IMR-90 (cell line): ENCODE measurements at regions not wholly inside any gene's neighbourhood (a gene's known extent, or its start where the extent isn't known, plus 50 kb on each side); places are given as distances from the start of the nearest gene placed in this dataset.

Experiments used
- ATAC-seq: fragments of 200-7000 bp; cut with Tn5 transposase; 2 replicates; pipeline ENCODE4 v1.9.1; 2020; ENCODE audit warnings: low read depth, mild to moderate bottlenecking, moderate library complexity
- BruUV-seq: library from RNA; stranded (reverse); fragments of 400-500 nt; replicated peaks from 2 replicates; lab custom pipeline; 2021; lab: Mats Ljungman, UMichigan
- CTCF ChIA-PET: fragments of 300-600 bp; formaldehyde crosslinking; extraction: SDS; loops from one replicate; lab custom pipeline; 2021; ENCODE audit warnings: antibody characterized with exemption; lab: Yijun Ruan, JAX
- POLR2A ChIA-PET: fragments of 300-600 bp; sonication (Branson Sonifier 250); formaldehyde crosslinking; loops from one replicate; lab custom pipeline; 2022; ENCODE audit warnings: antibody characterized with exemption; ENCODE audit not compliant: unreplicated experiment; lab: Charles Lee
- DNase-seq: peaks from one replicate; pipeline ENCODE4 v3.0.0; 2013
- H2AFZ ChIP-seq: replicated peaks from 2 replicates; pipeline ENCODE3; 2013; ENCODE audit warnings: low read length, mild to moderate bottlenecking; ENCODE audit not compliant: poor library complexity
- H2AK5ac ChIP-seq: 2 replicates; pipeline ENCODE4 v1.6.1; 2013; ENCODE audit warnings: low read depth, low read length, inconsistent platforms
- H2AK9ac ChIP-seq: replicated peaks from 2 replicates; pipeline ENCODE3; 2013; ENCODE audit warnings: mild to moderate bottlenecking, low read depth, low read length, moderate library complexity; ENCODE audit not compliant: poor library complexity
- H2BK120ac ChIP-seq: 2 replicates; pipeline ENCODE4 v1.6.1; 2013; ENCODE audit warnings: low read depth, low read length, inconsistent platforms
- H2BK15ac ChIP-seq: 3 replicates; pipeline ENCODE4 v1.6.1; 2013; ENCODE audit warnings: low read depth, low read length, inconsistent platforms
- H2BK20ac ChIP-seq: 2 replicates; pipeline ENCODE4 v1.6.1; 2013; ENCODE audit warnings: low read depth, mild to moderate bottlenecking, inconsistent platforms, low read length, moderate library complexity
- H2BK5ac ChIP-seq: 2 replicates; pipeline ENCODE4 v1.6.1; 2013; ENCODE audit warnings: mild to moderate bottlenecking, low read depth, low read length, inconsistent platforms; ENCODE audit not compliant: poor library complexity, severe bottlenecking
- H3K14ac ChIP-seq: replicated peaks from 2 replicates; pipeline ENCODE4 v1.6.1; 2013; ENCODE audit warnings: low read depth, low read length, inconsistent platforms
- H3K18ac ChIP-seq: 2 replicates; pipeline ENCODE4 v1.6.1; 2013; ENCODE audit warnings: low read depth, low read length, control low read depth
- H3K23ac ChIP-seq: 2 replicates; pipeline ENCODE4 v1.6.1; 2013; ENCODE audit warnings: low read depth, low read length, inconsistent platforms
- H3K27ac ChIP-seq: 2 replicates; pipeline ENCODE4 v1.5.1; 2013; ENCODE audit warnings: mild to moderate bottlenecking, control low read depth, low read length; ENCODE audit not compliant: insufficient read depth
- H3K27me3 ChIP-seq: 2 replicates; pipeline ENCODE4 v1.6.1; 2013; ENCODE audit warnings: low read length; ENCODE audit not compliant: control insufficient read depth, insufficient read depth
- H3K36me3 ChIP-seq: 2 replicates; pipeline ENCODE4 v1.6.1; 2013; ENCODE audit warnings: low read length, mixed read lengths; ENCODE audit not compliant: control insufficient read depth, insufficient read depth
- H3K4ac ChIP-seq: 2 replicates; pipeline ENCODE4 v1.6.1; 2013; ENCODE audit warnings: low read depth, low read length, inconsistent platforms
- H3K4me1 ChIP-seq: 2 replicates; pipeline ENCODE4 v1.6.1; 2013; ENCODE audit warnings: low read length, mixed read lengths; ENCODE audit not compliant: control insufficient read depth, insufficient read depth
- H3K4me2 ChIP-seq: 2 replicates; pipeline ENCODE4 v1.6.1; 2013; ENCODE audit warnings: low read depth, mild to moderate bottlenecking, control low read depth, low read length, moderate library complexity
- H3K4me3 ChIP-seq: 2 replicates; pipeline ENCODE4 v1.5.1; 2013; ENCODE audit warnings: low read depth, mild to moderate bottlenecking, control low read depth, low read length, moderate library complexity; ENCODE audit not compliant: insufficient read depth
- H3K56ac ChIP-seq: 2 replicates; pipeline ENCODE4 v1.6.1; 2013; ENCODE audit warnings: low read length, inconsistent platforms; ENCODE audit not compliant: insufficient read depth; ENCODE audit errors: extremely low read depth
- H3K79me1 ChIP-seq, 2 experiments: 2 replicates each; pipeline ENCODE4 v1.6.1; 2013; ENCODE audit warnings: low read length in 2 of 2, inconsistent platforms in 1 of 2, low read depth in 1 of 2
- H3K9ac ChIP-seq: 2 replicates; pipeline ENCODE4 v1.6.1; 2013; ENCODE audit warnings: low read depth, low read length, control low read depth
- H3K9me1 ChIP-seq: 2 replicates; pipeline ENCODE4 v1.6.1; 2013; ENCODE audit warnings: low read length, inconsistent platforms; ENCODE audit not compliant: insufficient read depth
- H3K9me3 ChIP-seq: 2 replicates; pipeline ENCODE4 v1.6.1; 2013; ENCODE audit warnings: low read length; ENCODE audit not compliant: control insufficient read depth, insufficient read depth
- H4K20me1 ChIP-seq: 2 replicates; pipeline ENCODE4 v1.6.1; 2013; ENCODE audit warnings: low read length, inconsistent platforms; ENCODE audit not compliant: insufficient read depth
- H4K5ac ChIP-seq: 2 replicates; pipeline ENCODE4 v1.6.1; 2013; ENCODE audit warnings: mild to moderate bottlenecking, low read depth, low read length, control low read depth
- H4K8ac ChIP-seq, 2 experiments: 2 replicates each; pipeline ENCODE4 v1.6.1; 2013; ENCODE audit warnings: low read depth in 2 of 2, low read length in 2 of 2, control low read depth in 1 of 2, inconsistent platforms in 1 of 2
- H4K91ac ChIP-seq: 2 replicates; pipeline ENCODE4 v1.6.1; 2013; ENCODE audit warnings: low read depth, low read length, inconsistent platforms; ENCODE audit not compliant: insufficient read depth
- BHLHE40 ChIP-seq: fragments of 150-350 bp; IDR thresholded peaks from 2 replicates; pipeline ENCODE4 v1.6.1; 2016; ENCODE audit warnings: mild to moderate bottlenecking, low read depth, low read length
- CEBPB ChIP-seq: IDR thresholded peaks from 2 replicates; pipeline ENCODE4 v1.6.1; 2012; ENCODE audit warnings: low read depth, low read length, improper control_type of control experiment
- CHD1 ChIP-seq: IDR thresholded peaks from 2 replicates; pipeline ENCODE4 v1.6.1; 2012; ENCODE audit warnings: low read depth, low read length, improper control_type of control experiment
- FOS ChIP-seq: fragments of 150-350 bp; IDR thresholded peaks from 2 replicates; pipeline ENCODE4 v1.6.1; 2016; ENCODE audit warnings: low read depth, low read length
- MAFK ChIP-seq: IDR thresholded peaks from 2 replicates; pipeline ENCODE4 v1.6.1; 2012; ENCODE audit warnings: low read depth, low read length, improper control_type of control experiment
- MAZ ChIP-seq: IDR thresholded peaks from 2 replicates; pipeline ENCODE4 v1.6.1; 2012; ENCODE audit warnings: low read depth, mild to moderate bottlenecking, low read length, improper control_type of control experiment, moderate library complexity, borderline replicate concordance
- MXI1 ChIP-seq: IDR thresholded peaks from 2 replicates; pipeline ENCODE4 v1.6.1; 2012; ENCODE audit warnings: low read depth, mild to moderate bottlenecking, low read length, moderate library complexity, borderline replicate concordance
- NFE2L2 ChIP-seq: fragments of 150-350 bp; IDR thresholded peaks from 2 replicates; pipeline ENCODE4 v1.6.1; 2016; ENCODE audit warnings: low read depth, mild to moderate bottlenecking, low read length
- POLR2A ChIP-seq: IDR thresholded peaks from 2 replicates; pipeline ENCODE4 v1.6.1; 2012; ENCODE audit warnings: mild to moderate bottlenecking, low read depth, low read length
- RAD21 ChIP-seq: IDR thresholded peaks from 2 replicates; pipeline ENCODE4 v1.6.1; 2012; ENCODE audit warnings: low read length, improper control_type of control experiment
- RCOR1 ChIP-seq: IDR thresholded peaks from 2 replicates; pipeline ENCODE4 v1.6.1; 2012; ENCODE audit warnings: mild to moderate bottlenecking, low read length, improper control_type of control experiment; ENCODE audit not compliant: insufficient replicate concordance
- RFX5 ChIP-seq: IDR thresholded peaks from 2 replicates; pipeline ENCODE4 v1.8.0; 2012; ENCODE audit warnings: low read depth, mild to moderate bottlenecking, low read length, moderate library complexity
- SMC3 ChIP-seq: fragments of 150-350 bp; IDR thresholded peaks from 2 replicates; pipeline ENCODE4 v1.6.1; 2016; ENCODE audit warnings: low read depth, mild to moderate bottlenecking, antibody characterized with exemption, low read length, moderate library complexity
- USF2 ChIP-seq: fragments of 150-350 bp; IDR thresholded peaks from 2 replicates; pipeline ENCODE4 v1.6.1; 2017; ENCODE audit warnings: mild to moderate bottlenecking, antibody characterized with exemption, low read length, low read depth
- WGBS, 2 experiments: methylation state at CpG; one replicate each; pipeline versions ENCODE4 v1.1.5 to v1.1.7; 2013; ENCODE audit warnings: missing lambda C conversion rate in 2 of 2; ENCODE audit not compliant: insufficient read length in 1 of 2; ENCODE audit errors: extremely low coverage in 2 of 2; 5-methylcytosine and 5-hydroxymethylcytosine counted together
- dilution Hi-C: fragments of 300-500 bp; cut with HindIII; formaldehyde crosslinking; loops from one replicate; pipeline ENCODE4 v1.14.3; 2018; ENCODE audit warnings: low sequenced_read_pairs; ENCODE audit not compliant: unreplicated experiment
- in situ Hi-C: fragments of 300-500 bp; cut with MboI; formaldehyde crosslinking; loops from 3 replicates; pipeline ENCODE4 v1.14.3; 2019; ENCODE audit warnings: low sequenced_read_pairs, inconsistent platforms, mixed read lengths
- intact Hi-C: fragments of 100-400 bp; cut with micrococcal nuclease; formaldehyde crosslinking; loops from 2 replicates; pipeline ENCODE4 v1.10.0; 2022
- TF ChIP-seq, protein P1 (sequence below): fragments of 150-350 bp; IDR thresholded peaks from 2 replicates; pipeline ENCODE4 v1.6.1; 2016; ENCODE audit warnings: low read depth, mild to moderate bottlenecking, low read length, moderate library complexity, borderline replicate concordance
- TF ChIP-seq, protein P2 (sequence below): conservative IDR thresholded peaks from 2 replicates; pipeline ENCODE4 v1.5.1; 2012; ENCODE audit warnings: mild to moderate bottlenecking, low read depth, low read length, improper control_type of control experiment

GRCh38 chr3:17840126-17840525 lies 97.7 kb upstream of the TBC1D5 start:
- CTCF ChIA-PET: interaction anchor here (1.0 to 2.7 kb wide), 4 partner anchors 13 to 416 kb away, joined by 4 to 43 read pairs (median 12); no protein-coding TSS in a partner anchor
- ATAC-seq: no peak
- no peaks in the 10 kb centered on the region for H3K36me3 ChIP-seq
- no peak overlapping the region for H3K18ac ChIP-seq
- no peak overlapping the region for H3K23ac ChIP-seq
- H3K9me1 ChIP-seq: no peaks in the 10 kb centered on the region
- no peak overlapping the region for H2BK5ac ChIP-seq
- no peaks in the 10 kb centered on the region for H3K4me1 ChIP-seq
- H2BK15ac ChIP-seq: no peak overlapping the region
- H2AK5ac ChIP-seq: no peak overlapping the region
- no peak overlapping the region for H3K56ac ChIP-seq
- no peak overlapping the region for H4K5ac ChIP-seq
- no peak for DNase-seq
- no peak overlapping the region for H3K9ac ChIP-seq
- TF ChIP-seq, protein P1, sequence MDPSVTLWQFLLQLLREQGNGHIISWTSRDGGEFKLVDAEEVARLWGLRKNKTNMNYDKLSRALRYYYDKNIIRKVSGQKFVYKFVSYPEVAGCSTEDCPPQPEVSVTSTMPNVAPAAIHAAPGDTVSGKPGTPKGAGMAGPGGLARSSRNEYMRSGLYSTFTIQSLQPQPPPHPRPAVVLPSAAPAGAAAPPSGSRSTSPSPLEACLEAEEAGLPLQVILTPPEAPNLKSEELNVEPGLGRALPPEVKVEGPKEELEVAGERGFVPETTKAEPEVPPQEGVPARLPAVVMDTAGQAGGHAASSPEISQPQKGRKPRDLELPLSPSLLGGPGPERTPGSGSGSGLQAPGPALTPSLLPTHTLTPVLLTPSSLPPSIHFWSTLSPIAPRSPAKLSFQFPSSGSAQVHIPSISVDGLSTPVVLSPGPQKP: no peak
- TF ChIP-seq FOS: no peak
- TF ChIP-seq, protein P2, sequence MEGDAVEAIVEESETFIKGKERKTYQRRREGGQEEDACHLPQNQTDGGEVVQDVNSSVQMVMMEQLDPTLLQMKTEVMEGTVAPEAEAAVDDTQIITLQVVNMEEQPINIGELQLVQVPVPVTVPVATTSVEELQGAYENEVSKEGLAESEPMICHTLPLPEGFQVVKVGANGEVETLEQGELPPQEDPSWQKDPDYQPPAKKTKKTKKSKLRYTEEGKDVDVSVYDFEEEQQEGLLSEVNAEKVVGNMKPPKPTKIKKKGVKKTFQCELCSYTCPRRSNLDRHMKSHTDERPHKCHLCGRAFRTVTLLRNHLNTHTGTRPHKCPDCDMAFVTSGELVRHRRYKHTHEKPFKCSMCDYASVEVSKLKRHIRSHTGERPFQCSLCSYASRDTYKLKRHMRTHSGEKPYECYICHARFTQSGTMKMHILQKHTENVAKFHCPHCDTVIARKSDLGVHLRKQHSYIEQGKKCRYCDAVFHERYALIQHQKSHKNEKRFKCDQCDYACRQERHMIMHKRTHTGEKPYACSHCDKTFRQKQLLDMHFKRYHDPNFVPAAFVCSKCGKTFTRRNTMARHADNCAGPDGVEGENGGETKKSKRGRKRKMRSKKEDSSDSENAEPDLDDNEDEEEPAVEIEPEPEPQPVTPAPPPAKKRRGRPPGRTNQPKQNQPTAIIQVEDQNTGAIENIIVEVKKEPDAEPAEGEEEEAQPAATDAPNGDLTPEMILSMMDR: no peak
- no peak for TF ChIP-seq RAD21
- TF ChIP-seq BHLHE40: no peak
- TF ChIP-seq NFE2L2: no peak
- no peak for TF ChIP-seq RCOR1
- TF ChIP-seq CEBPB: no peak
- TF ChIP-seq USF2: no peak
- no peak for TF ChIP-seq SMC3
- TF ChIP-seq POLR2A: no peak
- TF ChIP-seq RFX5: no peak
- TF ChIP-seq MXI1: no peak
- TF ChIP-seq MAZ: no peak
- TF ChIP-seq CHD1: no peak
- no peak for TF ChIP-seq MAFK
- H3K27me3 ChIP-seq: peaks cover 2% of the 10 kb centered on the region
- no peak overlapping the region for H3K27ac ChIP-seq
- H3K4me2 ChIP-seq: no peak overlapping the region
- H4K20me1 ChIP-seq: no peaks in the 10 kb centered on the region
- H3K14ac ChIP-seq: no peak overlapping the region
- no peak overlapping the region for H2AK9ac ChIP-seq
- no peak overlapping the region for H4K91ac ChIP-seq
- POLR2A ChIA-PET: no interaction called here
- no peaks in the 10 kb centered on the region for H3K79me1 ChIP-seq
- no peak overlapping the region for H4K8ac ChIP-seq
- no peak overlapping the region for H2BK20ac ChIP-seq
- no peak overlapping the region for H3K4ac ChIP-seq
- intact Hi-C loops (loop anchor here (5.0 kb wide), 2 partner anchors 293 to 1238 kb away; no protein-coding TSS in a partner anchor), dilution Hi-C loops (no loop called here), in situ Hi-C loops (loop anchor here (10.0 kb wide), 1 partner anchor 575 kb away; no protein-coding TSS in a partner anchor)
- WGBS, 2 experiments: 92 to 100% methylated on average over 2 of the region's 4 CpGs
- H3K9me3 ChIP-seq: no peaks in the 10 kb centered on the region
- H2BK120ac ChIP-seq: no peak overlapping the region
- no peak overlapping the region for H2AFZ ChIP-seq
- no peak overlapping the region for H3K4me3 ChIP-seq
- BruUV-seq: no TSS peak
